GM18526 (cell line): ENCODE measurements at regions not wholly inside any gene's neighbourhood (a gene's known extent, or its start where the extent isn't known, plus 50 kb on each side); places are given as distances from the start of the nearest gene placed in this dataset.

ENCODE experiments used
- POLR2A ChIP-seq: IDR thresholded peaks from 3 replicates; pipeline ENCODE4 v1.6.1; 2011; ENCODE audit not compliant: insufficient read length; ENCODE audit errors: extremely low read depth

- no peak for TF ChIP-seq POLR2A
These were observed 555.8 kb upstream of the ID2 start for GRCh38 chr2:8125741-8126711.

- no peak for TF ChIP-seq POLR2A
These were observed 555.1 kb upstream of the ID2 start for GRCh38 chr2:8126783-8127182.

- TF ChIP-seq POLR2A, result no peak
These were observed 549.5 kb upstream of the ID2 start for GRCh38 chr2:8132351-8132831.

GRCh38 chr2:8132879-8133278, 549.0 kb upstream of the ID2 start:
- TF ChIP-seq POLR2A, result no peak

- TF ChIP-seq POLR2A, result no peak
These were observed 548.5 kb upstream of the ID2 start for GRCh38 chr2:8133363-8133762.

GRCh38 chr2:8133913-8134472, 547.9 kb upstream of the ID2 start:
- no peak for TF ChIP-seq POLR2A

GRCh38 chr2:8134473-8134932, 547.4 kb upstream of the ID2 start:
- TF ChIP-seq POLR2A, result no peak

GRCh38 chr2:8134985-8135682, 546.7 kb upstream of the ID2 start:
- no peak for TF ChIP-seq POLR2A

- TF ChIP-seq POLR2A, result no peak
These were observed 544.1 kb upstream of the ID2 start for GRCh38 chr2:8137801-8138200.

GRCh38 chr2:8138525-8138922, 543.3 kb upstream of the ID2 start:
- no peak for TF ChIP-seq POLR2A

GRCh38 chr2:8138923-8139667, 542.8 kb upstream of the ID2 start:
- TF ChIP-seq POLR2A, result no peak

GRCh38 chr2:8139668-8140200, 542.1 kb upstream of the ID2 start:
- TF ChIP-seq POLR2A, result no peak

GRCh38 chr2:8141079-8141707, 540.7 kb upstream of the ID2 start:
- no peak for TF ChIP-seq POLR2A

GRCh38 chr2:8141780-8142179, 540.1 kb upstream of the ID2 start:
- TF ChIP-seq POLR2A, result no peak
